ENCODE measurements at regions not wholly inside any gene's neighbourhood (a gene's known extent, or its start where the extent isn't known, plus 50 kb on each side); places are given as distances from the start of the nearest gene placed in this dataset.

DNA sequence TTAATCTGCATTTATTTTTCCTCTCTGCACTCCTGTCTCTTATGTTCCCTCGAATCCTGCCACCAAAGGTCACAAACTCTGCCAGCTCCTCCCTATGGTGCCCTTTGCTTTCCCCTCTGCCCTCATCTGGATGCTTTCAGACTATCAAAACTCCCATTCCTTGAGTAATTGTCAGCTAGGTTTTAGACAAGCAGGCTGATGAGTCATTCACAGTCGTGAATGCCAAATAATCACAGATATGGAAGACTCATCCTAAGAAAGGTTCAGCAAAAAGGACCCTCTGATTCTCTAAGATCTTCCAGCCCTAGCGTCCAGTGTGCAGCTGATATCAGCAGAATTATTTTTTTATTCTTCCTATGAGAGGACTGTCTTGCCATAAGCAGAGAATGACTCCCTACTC lies 104.5 kb upstream of the NUDT12 start:
- H3K27ac ChIP-seq (ENCODE audit: low read depth, low read length) = no peak overlapping the region
- no peak overlapping the region for H2AK5ac ChIP-seq (ENCODE audit: low read length)
- H3K27me3 ChIP-seq (ENCODE audit: insufficient read depth, low read length, poor library complexity) = no peaks in the 10 kb centered on the region
- no peak overlapping the region for H4K8ac ChIP-seq (ENCODE audit: low read depth, low read length)
- H3K4me1 ChIP-seq (ENCODE audit: control insufficient read depth, low read depth, low read length) = no peaks in the 10 kb centered on the region
- H2BK15ac ChIP-seq (replicated peaks; ENCODE audit: low read depth) = no peak overlapping the region
- H3K36me3 ChIP-seq (ENCODE audit: control insufficient read depth, insufficient read depth, low read length) = no peaks in the 10 kb centered on the region
- H3K4ac ChIP-seq (ENCODE audit: low read depth, low read length) = no peak overlapping the region
- H3K23ac ChIP-seq (ENCODE audit: low read length) = no peak overlapping the region
- no peaks in the 10 kb centered on the region for H3K79me2 ChIP-seq (ENCODE audit: control insufficient read depth, insufficient read depth, low read length)
- no peak overlapping the region for H3K9ac ChIP-seq (ENCODE audit: low read length)
- H3K56ac ChIP-seq (ENCODE audit: low read length) = no peak overlapping the region
- no CpG with 5 or more reads among the region's 3 CpGs for WGBS (ENCODE audit: extremely low coverage, insufficient coverage, low lambda C conversion rate)
- H4K5ac ChIP-seq (ENCODE audit: low read length) = no peak overlapping the region
- no peak overlapping the region for H2BK120ac ChIP-seq (ENCODE audit: low read depth, low read length)
- no peaks in the 10 kb centered on the region for H3K79me1 ChIP-seq (ENCODE audit: low read length)
- no peak overlapping the region for H3K4me2 ChIP-seq (ENCODE audit: low read length)
- H3K4me3 ChIP-seq (ENCODE audit: low read length) = no peak overlapping the region
- H3K18ac ChIP-seq (ENCODE audit: low read length) = no peak overlapping the region
- no peak overlapping the region for H2BK5ac ChIP-seq (ENCODE audit: low read length)
- no peak for DNase-seq

DNA sequence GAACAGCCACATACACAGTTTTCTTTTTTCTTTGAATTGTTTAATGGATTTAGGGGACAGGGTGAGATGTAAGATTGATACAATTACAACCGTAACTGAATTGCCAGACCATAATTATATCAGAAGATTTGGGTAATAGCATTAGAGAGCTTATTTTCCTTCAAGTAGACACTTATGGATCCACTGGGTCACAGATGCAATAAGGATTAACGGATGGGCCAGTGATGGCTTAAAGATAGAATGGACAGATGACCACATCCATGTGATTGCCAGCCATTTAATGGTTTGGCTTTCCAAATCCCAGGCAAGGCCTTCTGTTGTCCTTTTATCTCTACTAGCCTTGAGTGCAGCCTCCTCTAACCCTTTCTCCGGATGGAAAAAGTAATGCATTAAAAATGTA lies 94.7 kb upstream of the NUDT12 start:
- Histone ChIP-seq H3K27ac (ENCODE audit: low read depth, low read length) (no peak overlapping the region), H3K4me1 (ENCODE audit: control insufficient read depth, low read depth, low read length) (no peaks in the 10 kb centered on the region), H4K8ac (ENCODE audit: low read depth, low read length) (no peak overlapping the region), H3K9ac (ENCODE audit: low read length) (no peak overlapping the region), H3K36me3 (ENCODE audit: control insufficient read depth, insufficient read depth, low read length) (no peaks in the 10 kb centered on the region), H4K5ac (ENCODE audit: low read length) (no peak overlapping the region), H3K27me3 (ENCODE audit: insufficient read depth, low read length, poor library complexity) (no peaks in the 10 kb centered on the region), H3K4me3 (ENCODE audit: low read length) (no peak overlapping the region), H3K79me2 (ENCODE audit: control insufficient read depth, insufficient read depth, low read length) (no peaks in the 10 kb centered on the region), H2AK5ac (ENCODE audit: low read length) (no peak overlapping the region), H3K4me2 (ENCODE audit: low read length) (no peak overlapping the region), H2BK15ac (replicated peaks; ENCODE audit: low read depth) (no peak overlapping the region), H2BK120ac (ENCODE audit: low read depth, low read length) (no peak overlapping the region), H3K18ac (ENCODE audit: low read length) (no peak overlapping the region), H3K79me1 (ENCODE audit: low read length) (no peaks in the 10 kb centered on the region), H2BK5ac (ENCODE audit: low read length) (no peak overlapping the region), H3K23ac (ENCODE audit: low read length) (no peak overlapping the region), H3K56ac (ENCODE audit: low read length) (no peak overlapping the region), H3K4ac (ENCODE audit: low read depth, low read length) (no peak overlapping the region)
- WGBS (ENCODE audit: extremely low coverage, insufficient coverage, low lambda C conversion rate) = no CpG with 5 or more reads among the region's 3 CpGs
- no peak for DNase-seq

DNA sequence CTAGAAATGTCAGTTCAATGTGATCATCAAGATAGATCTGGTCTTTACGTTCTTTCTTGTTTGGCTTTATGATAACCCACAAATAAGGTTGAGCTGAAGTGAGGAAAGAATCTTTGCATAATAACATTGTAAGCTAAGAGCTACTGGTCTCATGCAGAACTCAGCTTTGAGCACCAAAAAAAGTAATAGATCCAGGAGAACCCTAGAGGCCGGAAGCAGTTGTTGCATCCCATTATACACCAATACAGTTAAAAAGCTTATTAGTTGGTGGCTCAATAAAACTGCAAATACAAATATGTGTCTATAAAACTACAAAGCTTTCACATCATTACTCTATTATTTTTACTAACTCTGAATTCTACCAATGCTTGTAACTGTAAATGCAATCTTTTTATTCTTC lies 85.5 kb upstream of the NUDT12 start:
- Histone ChIP-seq H3K18ac (ENCODE audit: low read length) (no peak overlapping the region), H2AK5ac (ENCODE audit: low read length) (no peak overlapping the region), H3K4ac (ENCODE audit: low read depth, low read length) (no peak overlapping the region), H3K9ac (ENCODE audit: low read length) (no peak overlapping the region), H2BK15ac (replicated peaks; ENCODE audit: low read depth) (no peak overlapping the region), H3K4me1 (ENCODE audit: control insufficient read depth, low read depth, low read length) (no peaks in the 10 kb centered on the region), H4K8ac (ENCODE audit: low read depth, low read length) (no peak overlapping the region), H3K27me3 (ENCODE audit: insufficient read depth, low read length, poor library complexity) (no peaks in the 10 kb centered on the region), H3K4me2 (ENCODE audit: low read length) (no peak overlapping the region), H3K79me2 (ENCODE audit: control insufficient read depth, insufficient read depth, low read length) (no peaks in the 10 kb centered on the region), H2BK120ac (ENCODE audit: low read depth, low read length) (no peak overlapping the region), H3K23ac (ENCODE audit: low read length) (no peak overlapping the region), H3K79me1 (ENCODE audit: low read length) (no peaks in the 10 kb centered on the region), H2BK5ac (ENCODE audit: low read length) (no peak overlapping the region), H3K36me3 (ENCODE audit: control insufficient read depth, insufficient read depth, low read length) (no peaks in the 10 kb centered on the region), H3K4me3 (ENCODE audit: low read length) (no peak overlapping the region), H4K5ac (ENCODE audit: low read length) (no peak overlapping the region), H3K27ac (ENCODE audit: low read depth, low read length) (no peak overlapping the region), H3K56ac (ENCODE audit: low read length) (no peak overlapping the region)
- WGBS (ENCODE audit: extremely low coverage, insufficient coverage, low lambda C conversion rate) = no CpG with 5 or more reads among the region's 2 CpGs
- peak; percentile 11 for DNase-seq

DNA sequence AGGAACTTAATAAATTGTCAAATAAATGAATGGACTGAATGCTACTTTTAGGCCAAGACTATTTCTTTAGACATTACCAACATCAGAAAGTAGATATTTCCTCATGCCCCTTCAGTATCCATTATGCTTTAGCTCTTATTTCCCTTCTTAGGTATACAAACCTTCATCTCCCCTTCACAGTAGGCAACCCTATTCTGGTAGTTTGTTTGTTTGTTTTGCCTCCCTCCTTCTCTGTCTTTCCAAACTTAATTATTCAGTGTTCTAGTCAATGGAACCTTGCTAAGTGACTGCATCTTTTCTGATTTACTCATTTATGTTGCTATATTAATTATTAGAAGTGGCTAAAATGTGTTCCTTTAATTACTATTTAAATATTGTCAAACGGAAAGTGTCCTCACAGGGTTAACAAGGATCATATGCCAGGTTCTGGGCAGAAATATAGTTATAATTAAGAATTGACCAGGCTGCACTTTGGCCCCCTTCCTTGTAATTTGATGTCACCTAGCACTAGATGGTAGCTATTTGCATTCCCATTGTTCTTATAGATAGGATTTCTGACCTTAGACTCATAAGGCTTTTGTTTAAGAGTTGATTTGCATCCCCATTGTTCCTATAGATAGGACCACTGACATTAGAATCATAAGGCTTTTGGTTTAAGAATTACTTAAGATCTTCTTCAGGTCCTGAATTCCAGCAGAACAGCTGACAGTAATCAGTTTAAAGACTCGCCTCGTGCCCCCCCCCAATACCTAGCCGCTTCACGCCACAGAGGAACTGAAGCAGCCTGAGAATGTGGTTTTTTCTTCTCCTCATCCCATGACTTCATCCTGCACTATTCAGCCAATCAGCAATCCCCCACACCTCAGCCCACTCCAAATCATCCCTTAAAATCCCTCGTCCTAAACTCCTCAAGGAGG lies 84.4 kb upstream of the NUDT12 start:
- WGBS (ENCODE audit: extremely low coverage, insufficient coverage, low lambda C conversion rate) = no CpG with 5 or more reads among the region's 6 CpGs

DNA sequence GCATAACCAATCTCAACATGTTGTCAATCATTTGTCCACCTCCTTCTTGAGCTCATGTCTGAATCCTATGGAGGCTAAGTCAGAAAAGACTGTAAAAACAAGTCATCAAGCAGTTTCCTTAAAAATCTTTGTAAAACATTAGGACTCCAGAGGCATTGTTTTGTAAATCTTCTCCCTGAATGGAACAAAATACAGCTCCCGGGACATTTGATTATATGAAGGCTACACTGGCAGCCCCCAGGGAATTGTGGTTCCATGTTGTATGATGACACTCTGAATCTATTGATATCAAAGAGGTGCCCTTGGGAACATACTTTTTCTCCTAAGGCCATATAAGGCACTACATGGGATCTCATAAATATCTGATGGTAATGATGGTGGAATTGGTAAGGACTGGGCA lies 83.2 kb upstream of the NUDT12 start:
- Histone ChIP-seq H3K18ac (ENCODE audit: low read length) (no peak overlapping the region), H3K9ac (ENCODE audit: low read length) (no peak overlapping the region), H3K4me2 (ENCODE audit: low read length) (no peak overlapping the region), H3K36me3 (ENCODE audit: control insufficient read depth, insufficient read depth, low read length) (no peaks in the 10 kb centered on the region), H4K8ac (ENCODE audit: low read depth, low read length) (no peak overlapping the region), H2BK15ac (replicated peaks; ENCODE audit: low read depth) (no peak overlapping the region), H2BK5ac (ENCODE audit: low read length) (no peak overlapping the region), H3K56ac (ENCODE audit: low read length) (no peak overlapping the region), H3K23ac (ENCODE audit: low read length) (no peak overlapping the region), H3K27ac (ENCODE audit: low read depth, low read length) (no peak overlapping the region), H2BK120ac (ENCODE audit: low read depth, low read length) (no peak overlapping the region), H3K27me3 (ENCODE audit: insufficient read depth, low read length, poor library complexity) (no peaks in the 10 kb centered on the region), H3K4me1 (ENCODE audit: control insufficient read depth, low read depth, low read length) (no peaks in the 10 kb centered on the region), H2AK5ac (ENCODE audit: low read length) (no peak overlapping the region), H3K79me1 (ENCODE audit: low read length) (no peaks in the 10 kb centered on the region), H4K5ac (ENCODE audit: low read length) (no peak overlapping the region), H3K4ac (ENCODE audit: low read depth, low read length) (no peak overlapping the region), H3K4me3 (ENCODE audit: low read length) (no peak overlapping the region), H3K79me2 (ENCODE audit: control insufficient read depth, insufficient read depth, low read length) (no peaks in the 10 kb centered on the region)
- WGBS (ENCODE audit: extremely low coverage, insufficient coverage, low lambda C conversion rate) = no CpG with 5 or more reads among the region's 1 CpG
- no peak for DNase-seq

More for the DNA sequence above, 84.4 kb upstream of the NUDT12 start:
- H3K23ac ChIP-seq (ENCODE audit: low read length) = no peak overlapping the region
- no peaks in the 10 kb centered on the region for H3K79me1 ChIP-seq (ENCODE audit: low read length)
- no peaks in the 10 kb centered on the region for H3K79me2 ChIP-seq (ENCODE audit: control insufficient read depth, insufficient read depth, low read length)
- H4K8ac ChIP-seq (ENCODE audit: low read depth, low read length) = no peak overlapping the region
- H3K4me3 ChIP-seq (ENCODE audit: low read length) = no peak overlapping the region
- H3K56ac ChIP-seq (ENCODE audit: low read length) = no peak overlapping the region
- no peaks in the 10 kb centered on the region for H3K36me3 ChIP-seq (ENCODE audit: control insufficient read depth, insufficient read depth, low read length)
- H2BK120ac ChIP-seq (ENCODE audit: low read depth, low read length) = no peak overlapping the region
- no peak overlapping the region for H2BK15ac ChIP-seq (replicated peaks; ENCODE audit: low read depth)
- H3K27me3 ChIP-seq (ENCODE audit: insufficient read depth, low read length, poor library complexity) = no peaks in the 10 kb centered on the region
- no peak overlapping the region for H3K4ac ChIP-seq (ENCODE audit: low read depth, low read length)
- no peak overlapping the region for H3K27ac ChIP-seq (ENCODE audit: low read depth, low read length)
- H2AK5ac ChIP-seq (ENCODE audit: low read length) = no peak overlapping the region
- H3K18ac ChIP-seq (ENCODE audit: low read length) = no peak overlapping the region
- no peak overlapping the region for H4K5ac ChIP-seq (ENCODE audit: low read length)
- no peaks in the 10 kb centered on the region for H3K4me1 ChIP-seq (ENCODE audit: control insufficient read depth, low read depth, low read length)
- no peak overlapping the region for H3K4me2 ChIP-seq (ENCODE audit: low read length)
- peak; percentile 36 for DNase-seq
- no peak overlapping the region for H2BK5ac ChIP-seq (ENCODE audit: low read length)
- H3K9ac ChIP-seq (ENCODE audit: low read length) = no peak overlapping the region

DNA sequence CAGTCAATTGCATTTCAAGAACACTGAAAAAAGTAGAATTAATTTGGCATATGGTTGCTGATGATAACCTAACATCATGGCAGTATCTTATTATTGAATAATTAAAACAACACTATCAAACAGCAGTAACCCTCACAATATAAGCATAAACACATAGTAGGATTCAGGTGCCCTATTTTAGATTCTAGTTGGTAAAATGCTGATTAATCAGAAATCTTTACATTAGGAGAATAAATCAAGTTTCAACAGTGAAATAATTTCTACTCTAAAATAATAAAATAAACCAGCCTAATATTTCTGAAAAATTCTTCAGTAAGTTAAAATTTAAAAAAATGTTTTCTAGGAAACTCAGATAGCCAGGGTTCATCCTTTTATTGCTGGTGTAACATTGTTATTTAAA lies 76.4 kb upstream of the NUDT12 start:
- Histone ChIP-seq H3K23ac (ENCODE audit: low read length) (no peak overlapping the region), H3K9ac (ENCODE audit: low read length) (no peak overlapping the region), H3K18ac (ENCODE audit: low read length) (no peak overlapping the region), H3K79me2 (ENCODE audit: control insufficient read depth, insufficient read depth, low read length) (no peaks in the 10 kb centered on the region), H4K8ac (ENCODE audit: low read depth, low read length) (no peak overlapping the region), H3K56ac (ENCODE audit: low read length) (no peak overlapping the region), H3K27me3 (ENCODE audit: insufficient read depth, low read length, poor library complexity) (no peaks in the 10 kb centered on the region), H2BK5ac (ENCODE audit: low read length) (no peak overlapping the region), H3K4me1 (ENCODE audit: control insufficient read depth, low read depth, low read length) (no peaks in the 10 kb centered on the region), H4K5ac (ENCODE audit: low read length) (no peak overlapping the region), H2BK120ac (ENCODE audit: low read depth, low read length) (no peak overlapping the region), H3K27ac (ENCODE audit: low read depth, low read length) (no peak overlapping the region), H2AK5ac (ENCODE audit: low read length) (no peak overlapping the region), H3K36me3 (ENCODE audit: control insufficient read depth, insufficient read depth, low read length) (no peaks in the 10 kb centered on the region), H3K4me2 (ENCODE audit: low read length) (no peak overlapping the region), H3K79me1 (ENCODE audit: low read length) (no peaks in the 10 kb centered on the region), H3K4ac (ENCODE audit: low read depth, low read length) (no peak overlapping the region), H3K4me3 (ENCODE audit: low read length) (no peak overlapping the region), H2BK15ac (replicated peaks; ENCODE audit: low read depth) (no peak overlapping the region)
- DNase-seq = no peak
